GM12892 (cell line): ENCODE measurements at regions not wholly inside any gene's neighbourhood (a gene's known extent, or its start where the extent isn't known, plus 50 kb on each side); places are given as distances from the start of the nearest gene placed in this dataset.

Source experiments
- POLR2A ChIP-seq: IDR thresholded peaks from 2 replicates; pipeline ENCODE4 v1.6.1; 2011; ENCODE audit warnings: low read depth, low read length, control low read depth
- POLR2AphosphoS5 ChIP-seq: IDR thresholded peaks from 2 replicates; pipeline ENCODE4 v1.6.1; 2011; ENCODE audit warnings: low read depth, low read length, control low read depth
- TAF1 ChIP-seq: IDR thresholded peaks from 2 replicates; pipeline ENCODE4 v1.6.1; 2011; ENCODE audit warnings: low read depth, mild to moderate bottlenecking, control low read depth, low read length, borderline replicate concordance

DNA sequence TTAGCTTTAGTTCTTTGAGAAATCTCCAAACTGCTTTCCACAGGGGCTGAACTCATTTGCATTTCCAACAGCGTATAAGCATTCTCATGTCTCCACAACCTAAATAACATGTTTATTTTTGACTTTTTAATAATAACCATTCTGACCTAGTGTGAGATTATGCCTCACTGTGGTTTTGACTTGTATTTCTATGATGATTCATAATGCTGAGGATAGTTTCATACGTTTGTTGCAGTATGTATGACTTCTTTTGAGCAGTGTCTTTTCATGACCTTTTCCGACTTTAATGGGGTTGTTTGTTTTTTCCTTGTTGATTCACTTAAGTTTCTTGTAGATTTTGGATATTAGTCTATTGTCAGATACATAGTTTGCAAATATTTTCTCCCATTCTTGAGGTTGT lies 1833.0 kb upstream of the PCDH10 start:
- TF ChIP-seq POLR2A: no peak
- TF ChIP-seq POLR2AphosphoS5: no peak
- no peak for TF ChIP-seq TAF1
